Testis (tissue), 2 donors: ENCODE measurements at regions not wholly inside any gene's neighbourhood (a gene's known extent, or its start where the extent isn't known, plus 50 kb on each side); places are given as distances from the start of the nearest gene placed in this dataset.

Experiments used
- POLR2A ChIP-seq: fragments of 450-650 bp; IDR thresholded peaks from one replicate; pipeline ENCODE4 v1.6.1; 2017; ENCODE audit warnings: antibody characterized with exemption, mild to moderate bottlenecking, moderate library complexity
- TF ChIP-seq, protein P1 (sequence below), 3 experiments: fragments of 450-650 bp in 2 of 3; fragments of 200-600 bp in 1 of 3; sonication (generic) in 1 of 3; IDR thresholded peaks; one replicate each; pipeline ENCODE4 v1.5.1; 2016 to 2019; ENCODE audit warnings: antibody characterized with exemption in 3 of 3, mild to moderate bottlenecking in 2 of 3, moderate library complexity in 1 of 3

GRCh38 chr1:173392895-173393658 is 84.1 kb upstream of the PRDX6 start:
- TF ChIP-seq, protein P1, sequence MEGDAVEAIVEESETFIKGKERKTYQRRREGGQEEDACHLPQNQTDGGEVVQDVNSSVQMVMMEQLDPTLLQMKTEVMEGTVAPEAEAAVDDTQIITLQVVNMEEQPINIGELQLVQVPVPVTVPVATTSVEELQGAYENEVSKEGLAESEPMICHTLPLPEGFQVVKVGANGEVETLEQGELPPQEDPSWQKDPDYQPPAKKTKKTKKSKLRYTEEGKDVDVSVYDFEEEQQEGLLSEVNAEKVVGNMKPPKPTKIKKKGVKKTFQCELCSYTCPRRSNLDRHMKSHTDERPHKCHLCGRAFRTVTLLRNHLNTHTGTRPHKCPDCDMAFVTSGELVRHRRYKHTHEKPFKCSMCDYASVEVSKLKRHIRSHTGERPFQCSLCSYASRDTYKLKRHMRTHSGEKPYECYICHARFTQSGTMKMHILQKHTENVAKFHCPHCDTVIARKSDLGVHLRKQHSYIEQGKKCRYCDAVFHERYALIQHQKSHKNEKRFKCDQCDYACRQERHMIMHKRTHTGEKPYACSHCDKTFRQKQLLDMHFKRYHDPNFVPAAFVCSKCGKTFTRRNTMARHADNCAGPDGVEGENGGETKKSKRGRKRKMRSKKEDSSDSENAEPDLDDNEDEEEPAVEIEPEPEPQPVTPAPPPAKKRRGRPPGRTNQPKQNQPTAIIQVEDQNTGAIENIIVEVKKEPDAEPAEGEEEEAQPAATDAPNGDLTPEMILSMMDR (IDR thresholded peaks at IDR 0.05) = no peak
- no peak for TF ChIP-seq POLR2A
